ENCODE measurements at regions not wholly inside any gene's neighbourhood (a gene's known extent, or its start where the extent isn't known, plus 50 kb on each side); places are given as distances from the start of the nearest gene placed in this dataset.

DNA sequence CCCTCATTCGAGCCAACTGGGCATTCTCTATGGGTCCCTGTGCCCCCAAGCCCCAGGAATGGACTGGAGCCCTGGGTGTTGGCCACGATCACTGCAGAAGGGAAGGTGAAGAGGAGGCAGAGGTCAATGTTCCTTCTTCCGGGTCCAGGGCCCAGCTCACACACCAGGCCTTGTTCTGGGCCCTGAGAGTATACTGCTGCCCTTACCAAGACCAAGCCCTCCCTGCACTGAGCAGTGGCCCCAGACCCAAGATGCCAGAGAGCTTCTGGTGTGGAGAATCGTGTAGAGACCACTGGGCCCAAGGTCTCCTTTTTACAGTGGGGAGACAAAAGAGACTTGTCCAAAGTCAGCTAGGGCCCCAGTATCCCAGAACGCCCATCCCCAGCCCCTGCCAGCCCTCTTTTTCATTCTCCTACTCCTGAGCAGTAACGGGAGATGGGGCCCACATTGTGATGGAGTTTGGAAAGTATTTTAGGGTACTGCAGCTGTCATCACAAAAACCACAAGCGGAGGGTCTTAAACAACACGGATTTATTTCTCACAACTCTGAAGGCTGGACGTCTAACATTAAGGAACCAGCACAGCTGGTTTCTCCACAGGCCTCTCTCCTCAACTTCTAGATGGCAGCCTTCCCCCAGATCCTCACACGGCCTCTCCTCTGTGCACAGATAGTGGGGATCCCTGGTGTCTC lies 79.4 kb downstream of the PDGFA start:
- no peak for DNase-seq (ENCODE audit: low spot score)

DNA sequence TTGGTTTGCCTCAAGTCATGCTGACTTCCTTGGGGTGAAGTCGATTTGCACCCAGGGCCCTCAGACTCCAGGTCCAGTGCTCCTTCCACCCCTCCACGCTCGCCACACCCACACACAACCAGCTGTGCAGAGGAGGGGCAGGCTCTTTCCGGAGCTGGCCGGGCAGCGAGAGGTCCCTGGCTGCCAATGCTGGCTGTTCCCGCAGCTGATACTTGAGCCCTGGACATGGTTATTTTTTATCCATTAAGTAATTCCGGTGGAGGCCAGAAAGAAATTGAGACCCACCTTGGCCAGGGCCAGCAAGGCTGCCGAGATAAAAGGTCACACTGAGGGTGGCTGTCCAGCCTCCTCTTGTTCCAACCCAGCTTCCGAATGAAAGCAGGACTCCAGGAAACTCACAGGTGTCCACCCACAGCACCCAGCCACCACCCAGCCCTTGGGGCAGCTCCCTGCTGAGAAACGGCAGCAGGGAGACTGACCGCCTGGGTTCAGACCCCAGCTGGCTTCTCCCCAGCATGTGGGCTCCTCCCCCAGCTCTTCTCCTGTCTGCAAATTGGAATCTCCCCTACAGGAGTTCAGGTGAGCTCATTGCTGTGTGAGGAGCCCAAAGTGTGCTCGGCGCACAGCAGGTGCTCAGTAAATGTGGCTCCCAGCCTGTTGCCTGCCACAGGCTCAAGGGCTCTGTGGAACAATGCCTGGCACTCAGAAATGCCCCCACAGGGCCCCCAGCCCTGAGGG lies 77.8 kb downstream of the PDGFA start:
- DNase-seq (ENCODE audit: low spot score), result no peak

DNA sequence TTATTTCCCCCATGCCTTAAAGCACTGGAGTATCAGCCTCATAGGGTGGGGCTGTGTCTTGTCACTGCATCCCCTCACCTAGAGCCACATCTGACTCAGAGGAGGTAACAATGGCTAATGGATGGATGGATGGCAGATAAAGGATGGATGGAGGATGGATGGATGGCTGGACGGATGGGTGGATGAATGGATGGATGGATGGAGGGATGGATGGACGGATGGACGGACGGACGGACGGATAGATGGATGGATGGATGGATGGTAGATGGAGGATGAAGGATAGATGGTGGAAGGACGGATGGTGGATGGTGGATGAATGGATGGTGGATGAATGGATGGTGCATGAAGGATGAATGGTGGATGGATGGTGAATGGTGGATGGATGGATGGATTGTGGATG lies 77.2 kb downstream of the PDGFA start:
- DNase-seq (ENCODE audit: low spot score), result no peak

DNA sequence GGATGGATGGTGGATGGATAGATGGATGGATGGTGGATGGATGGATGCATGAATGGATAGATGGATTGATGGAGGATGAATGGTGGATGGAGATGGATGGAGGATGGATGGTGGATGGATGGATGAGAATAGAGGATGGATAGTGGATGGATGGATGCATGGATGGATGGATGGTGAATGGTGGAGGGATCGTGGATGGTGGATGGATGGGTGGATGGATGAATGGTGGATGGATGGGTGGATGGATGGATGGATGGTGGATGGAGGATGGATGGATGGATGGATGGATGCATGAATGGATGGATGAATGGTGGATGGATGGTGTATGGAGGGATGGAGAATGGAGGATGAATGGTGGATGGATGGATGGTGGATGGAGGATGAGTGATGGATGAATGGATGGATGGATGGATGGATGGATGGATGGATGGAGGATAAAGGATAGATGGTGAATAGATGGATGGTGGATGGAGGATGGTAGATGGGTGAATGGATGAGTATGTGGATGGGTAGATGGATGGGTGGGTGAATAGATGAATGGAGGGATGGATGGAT lies 76.3 kb downstream of the PDGFA start:
- no peak for DNase-seq (ENCODE audit: low spot score)

DNA sequence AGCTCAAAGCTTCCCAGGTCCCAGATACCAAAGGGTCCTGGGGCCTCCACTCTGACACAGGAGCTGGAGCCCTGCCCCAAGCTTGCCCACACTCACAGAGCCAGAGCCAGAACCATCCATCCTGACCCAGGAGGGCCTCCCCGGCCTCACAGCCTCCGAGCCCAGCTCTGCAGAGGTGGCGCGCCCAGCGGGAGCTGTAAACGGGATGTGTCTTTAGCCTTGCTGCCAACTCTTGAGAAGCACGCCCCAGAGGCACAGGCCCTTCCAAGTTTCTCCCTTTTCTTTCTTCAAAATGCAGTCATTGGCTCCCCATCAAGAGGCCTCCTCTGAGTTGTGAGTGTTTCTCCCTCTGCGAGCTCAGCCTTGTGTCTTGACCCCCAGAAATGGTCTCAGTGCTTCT lies 75.0 kb downstream of the PDGFA start:
- no peak for DNase-seq (ENCODE audit: low spot score)

DNA sequence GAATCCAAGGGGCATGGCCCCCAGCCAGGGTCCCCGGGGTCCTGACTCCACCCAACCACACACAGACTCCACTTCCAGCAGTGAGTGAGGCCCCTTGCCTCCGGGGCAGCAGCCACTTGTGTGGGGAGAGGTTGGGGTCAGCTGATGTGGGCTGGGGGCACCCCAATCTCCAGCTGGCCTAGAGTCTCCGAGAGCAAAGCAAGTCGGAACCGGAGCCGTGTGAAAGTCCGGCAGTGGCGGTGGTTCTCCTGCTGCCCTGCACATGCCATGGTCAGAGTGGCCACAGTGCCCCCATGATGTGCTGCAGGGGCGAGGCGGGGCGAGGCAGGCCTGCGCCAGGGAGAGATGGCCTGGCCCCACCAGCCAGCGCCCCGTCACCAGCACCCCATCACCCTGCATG lies 74.6 kb downstream of the PDGFA start:
- DNase-seq (ENCODE audit: low spot score), result no peak

DNA sequence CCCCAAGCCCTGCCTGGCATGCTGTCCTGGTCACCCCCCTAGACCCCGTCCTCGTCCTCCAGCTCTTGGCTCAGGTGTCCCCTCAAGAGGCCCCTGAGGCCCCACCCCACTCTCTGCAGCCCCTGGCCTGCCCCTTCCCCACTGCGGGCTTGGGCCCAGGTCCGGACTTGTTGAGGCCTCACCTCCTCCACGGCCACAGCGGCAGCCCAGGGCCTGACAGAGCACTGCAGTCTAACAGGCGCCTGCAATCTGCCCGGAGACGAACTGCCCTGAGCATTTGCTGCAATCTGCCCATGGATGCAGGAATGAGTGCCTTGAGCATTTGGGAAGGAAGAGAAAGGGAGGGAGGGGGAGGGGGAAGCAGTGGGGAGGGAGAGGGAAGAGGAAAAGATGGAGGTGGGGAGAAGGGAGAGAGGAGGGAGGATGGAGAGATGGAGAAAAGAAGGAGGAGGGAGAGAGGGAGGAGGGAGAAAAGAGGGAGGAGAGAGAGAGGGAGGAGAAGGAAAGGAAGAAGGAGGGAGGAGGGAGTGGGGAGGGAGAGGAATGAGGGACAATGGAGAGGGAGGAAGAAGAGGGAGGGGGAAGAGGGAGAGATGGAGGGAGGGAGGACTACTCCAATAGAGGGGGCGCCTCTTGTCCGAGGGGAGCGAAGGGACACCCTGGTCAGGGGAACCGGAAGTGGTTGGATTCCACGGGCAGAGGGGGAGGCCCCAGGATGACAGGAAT lies 73.9 kb downstream of the PDGFA start:
- no peak for DNase-seq (ENCODE audit: low spot score)

DNA sequence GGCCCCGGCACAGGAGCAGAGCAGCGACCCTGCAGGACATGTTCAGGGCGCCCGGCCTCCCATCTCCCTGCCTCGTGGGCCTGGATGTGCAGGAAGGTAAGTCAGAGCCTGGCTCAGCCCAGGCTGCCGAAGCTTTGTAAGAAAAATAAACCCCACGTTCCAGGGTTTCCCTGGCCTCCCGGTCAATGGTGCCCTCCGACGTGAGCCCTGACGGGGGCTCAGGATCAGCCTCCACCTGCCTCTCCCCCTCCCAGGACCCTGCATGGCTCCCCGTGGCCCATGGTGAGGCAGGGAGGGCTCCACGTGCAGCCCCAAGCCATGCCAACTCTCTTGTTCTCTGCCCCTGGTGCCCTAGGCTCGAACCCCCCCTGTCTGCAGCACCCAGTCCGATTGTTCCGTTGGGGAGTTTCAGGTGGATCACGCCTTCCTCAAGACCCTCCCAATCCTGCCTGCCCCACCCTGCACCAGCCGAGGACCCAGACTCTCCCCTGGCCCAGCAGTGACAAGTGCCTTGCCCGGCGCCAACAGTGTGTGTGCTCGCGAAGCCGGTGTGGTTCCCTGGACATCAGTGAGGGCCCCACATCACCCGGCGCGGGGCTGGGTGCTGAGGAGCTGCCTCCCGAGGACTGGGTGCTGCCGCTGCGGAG lies 73.2 kb downstream of the PDGFA start:
- DNase-seq (ENCODE audit: low spot score), result no peak

All from CD4-positive, alpha-beta T cell treated with Interleukin-15 for 4 hours (primary cell).